ENCODE measurements at regions not wholly inside any gene's neighbourhood (a gene's known extent, or its start where the extent isn't known, plus 50 kb on each side); places are given as distances from the start of the nearest gene placed in this dataset.
"Not testable (repeated sequence)": the region's sequence is repeated elsewhere in the genome, so short reads cannot be mapped to it uniquely, and the experiment has no call there.

- POLR2A ChIA-PET; H3K36me3 ChIP-seq (ENCODE audit: control insufficient read depth in 4 of 4, insufficient read depth in 4 of 4, low read length in 3 of 4); CTCF ChIA-PET: not testable (repeated sequence)
Observed at GRCh38 chr16:29235836-29236370, 170.6 kb downstream of the NPIPB11 start.

GRCh38 chr16:29234536-29235275 lies 171.8 kb downstream of the NPIPB11 start:
- H3K36me3 ChIP-seq (ENCODE audit: control insufficient read depth in 4 of 4, insufficient read depth in 4 of 4, low read length in 3 of 4); DNase-seq; H3K4me3 ChIP-seq (ENCODE audit: control insufficient read depth in 1 of 7, extremely low read depth in 1 of 7, insufficient read depth in 4 of 7, low read depth in 2 of 7, low read length in 6 of 7); CTCF ChIA-PET; H3K9me3 ChIP-seq (ENCODE audit: control extremely low read depth in 1 of 5, control insufficient read depth in 4 of 5, insufficient read depth in 2 of 5, low read depth in 1 of 5, low read length in 4 of 5); H3K4me1 ChIP-seq (ENCODE audit: control extremely low read depth in 1 of 4, control insufficient read depth in 4 of 4, insufficient read depth in 4 of 4, low read length in 3 of 4); H3K27ac ChIP-seq (ENCODE audit: insufficient read depth in 1 of 2, low read depth in 1 of 2, low read length in 2 of 2, poor library complexity in 1 of 2, severe bottlenecking in 2 of 2); POLR2A ChIA-PET; H3K27me3 ChIP-seq (replicated peaks in 2 of 5; ENCODE audit: control insufficient read depth in 4 of 5, insufficient read depth in 5 of 5, low read length in 4 of 5): not testable (repeated sequence)
- WGBS (ENCODE audit: insufficient coverage), result 91% methylated on average over 17 of the region's 21 CpGs

More at GRCh38 chr16:29235836-29236370, 170.6 kb downstream of the NPIPB11 start:
- not testable (repeated sequence) for H3K4me3 ChIP-seq (ENCODE audit: control insufficient read depth in 1 of 7, extremely low read depth in 1 of 7, insufficient read depth in 4 of 7, low read depth in 2 of 7, low read length in 6 of 7); H3K27ac ChIP-seq (ENCODE audit: insufficient read depth in 1 of 2, low read depth in 1 of 2, low read length in 2 of 2, poor library complexity in 1 of 2, severe bottlenecking in 2 of 2); H3K27me3 ChIP-seq (replicated peaks in 2 of 5; ENCODE audit: control insufficient read depth in 4 of 5, insufficient read depth in 5 of 5, low read length in 4 of 5); H3K4me1 ChIP-seq (ENCODE audit: control extremely low read depth in 1 of 4, control insufficient read depth in 4 of 4, insufficient read depth in 4 of 4, low read length in 3 of 4); H3K9me3 ChIP-seq (ENCODE audit: control extremely low read depth in 1 of 5, control insufficient read depth in 4 of 5, insufficient read depth in 2 of 5, low read depth in 1 of 5, low read length in 4 of 5); DNase-seq
- WGBS (ENCODE audit: insufficient coverage), result 97% methylated on average over 12 of the region's 16 CpGs

DNA sequence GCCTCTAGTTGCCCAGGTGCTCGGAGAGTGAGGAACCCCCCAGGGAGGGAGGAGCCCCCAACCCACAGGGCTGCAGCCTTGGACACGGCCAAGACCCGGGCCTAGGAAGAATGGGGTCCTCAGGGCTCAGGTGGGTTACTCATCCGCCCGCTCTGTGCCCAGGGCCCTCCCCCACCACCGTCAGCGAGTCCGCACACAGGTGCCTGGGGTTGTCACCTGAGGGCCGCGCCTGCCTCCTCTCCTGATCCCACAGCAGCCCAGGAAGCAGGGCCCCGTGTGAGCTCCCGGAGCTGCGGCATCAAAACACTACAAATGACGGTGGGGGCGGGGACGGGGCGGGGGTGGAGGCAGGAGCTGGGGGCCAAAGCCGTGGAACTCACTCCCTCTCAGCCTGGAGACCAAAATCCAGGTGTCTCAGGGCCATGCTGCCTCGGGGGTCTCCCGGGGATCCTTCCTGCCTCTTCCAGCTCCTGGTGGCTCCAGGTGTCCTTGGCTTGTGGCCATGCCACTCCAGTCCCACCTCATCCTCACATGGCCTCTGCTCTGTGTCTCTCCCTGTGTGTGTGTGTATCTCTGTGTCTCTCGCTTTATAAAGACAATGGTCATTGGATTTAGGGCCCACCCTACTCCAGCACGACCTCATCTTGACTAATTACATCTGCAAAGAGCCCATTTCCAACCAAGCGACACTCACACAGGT lies 172.7 kb downstream of the NPIPB11 start:
- DNase-seq; H3K9me3 ChIP-seq (ENCODE audit: control extremely low read depth in 1 of 5, control insufficient read depth in 4 of 5, insufficient read depth in 2 of 5, low read depth in 1 of 5, low read length in 4 of 5); CTCF ChIA-PET; H3K27me3 ChIP-seq (replicated peaks in 2 of 5; ENCODE audit: control insufficient read depth in 4 of 5, insufficient read depth in 5 of 5, low read length in 4 of 5); POLR2A ChIA-PET; H3K36me3 ChIP-seq (ENCODE audit: control insufficient read depth in 4 of 4, insufficient read depth in 4 of 4, low read length in 3 of 4); H3K4me3 ChIP-seq (ENCODE audit: control insufficient read depth in 1 of 7, extremely low read depth in 1 of 7, insufficient read depth in 4 of 7, low read depth in 2 of 7, low read length in 6 of 7); H3K27ac ChIP-seq (ENCODE audit: insufficient read depth in 1 of 2, low read depth in 1 of 2, low read length in 2 of 2, poor library complexity in 1 of 2, severe bottlenecking in 2 of 2); H3K4me1 ChIP-seq (ENCODE audit: control extremely low read depth in 1 of 4, control insufficient read depth in 4 of 4, insufficient read depth in 4 of 4, low read length in 3 of 4): not testable (repeated sequence)
- WGBS (ENCODE audit: insufficient coverage), result 94% methylated on average over 10 of the region's 23 CpGs

DNA sequence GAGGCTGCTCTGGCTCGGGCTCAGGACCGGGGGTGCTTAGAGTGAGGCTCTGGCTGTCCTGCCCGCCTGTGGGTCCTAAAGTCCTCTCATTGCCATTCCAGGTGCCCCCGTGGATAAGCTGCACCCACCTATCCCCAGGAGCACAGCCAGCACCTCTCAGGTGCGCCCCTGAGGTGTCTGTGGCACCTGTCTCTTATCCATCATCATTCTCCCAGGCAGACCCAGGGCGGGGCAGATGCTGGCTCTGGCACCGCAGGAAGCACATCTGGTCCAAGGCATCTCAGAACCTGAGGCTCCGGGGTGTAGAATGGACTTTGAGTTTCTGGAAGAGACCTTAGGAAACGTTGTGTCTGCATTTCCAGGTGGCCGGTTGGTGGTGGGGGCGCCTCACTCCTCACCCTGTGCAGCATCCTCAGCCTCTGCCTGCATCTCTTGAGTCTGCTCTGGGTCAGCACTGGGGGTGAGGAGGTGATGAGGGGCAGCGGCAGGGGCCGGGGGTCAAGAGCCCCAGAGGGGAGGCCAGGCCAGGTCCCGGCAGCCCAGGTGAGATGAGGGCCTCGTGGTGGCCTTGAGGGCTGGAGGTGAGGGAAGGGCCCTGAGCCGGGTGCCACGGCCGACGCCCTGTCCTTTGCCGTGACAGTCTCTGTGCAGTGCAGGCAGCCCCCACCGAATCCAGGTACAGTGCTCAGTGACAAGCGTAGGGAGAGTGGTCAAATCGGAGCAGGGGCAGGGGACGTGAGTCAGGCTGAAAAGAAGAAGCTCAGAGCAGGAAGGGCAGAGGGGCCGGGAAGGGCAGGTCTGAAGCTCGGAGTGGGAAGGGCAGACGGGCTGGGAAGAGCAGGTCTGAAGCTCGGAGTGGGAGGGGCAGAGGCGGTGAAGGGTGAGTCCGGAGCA lies 173.5 kb downstream of the NPIPB11 start:
- no peak for DNase-seq
- H3K36me3 ChIP-seq (ENCODE audit: control insufficient read depth in 4 of 4, insufficient read depth in 4 of 4, low read length in 3 of 4), result peaks cover 0 to 4% (median 0%) of the 10 kb centered on the region in 4 experiments
- ChIA-PET POLR2A (no interaction called here), CTCF (no interaction called here)
- H3K27me3 ChIP-seq (replicated peaks in 2 of 5; ENCODE audit: control insufficient read depth in 4 of 5, insufficient read depth in 5 of 5, low read length in 4 of 5), result no peaks in the 10 kb centered on the region
- no peak overlapping the region for H3K27ac ChIP-seq (ENCODE audit: insufficient read depth in 1 of 2, low read depth in 1 of 2, low read length in 2 of 2, poor library complexity in 1 of 2, severe bottlenecking in 2 of 2)
- no peaks in the 10 kb centered on the region for H3K4me1 ChIP-seq (ENCODE audit: control extremely low read depth in 1 of 4, control insufficient read depth in 4 of 4, insufficient read depth in 4 of 4, low read length in 3 of 4)
- no peaks in the 10 kb centered on the region for H3K9me3 ChIP-seq (ENCODE audit: control extremely low read depth in 1 of 5, control insufficient read depth in 4 of 5, insufficient read depth in 2 of 5, low read depth in 1 of 5, low read length in 4 of 5)
- 96% methylated on average over 24 of the region's 30 CpGs for WGBS (ENCODE audit: insufficient coverage)
- H3K4me3 ChIP-seq (ENCODE audit: control insufficient read depth in 1 of 7, extremely low read depth in 1 of 7, insufficient read depth in 4 of 7, low read depth in 2 of 7, low read length in 6 of 7), result no peak overlapping the region

DNA sequence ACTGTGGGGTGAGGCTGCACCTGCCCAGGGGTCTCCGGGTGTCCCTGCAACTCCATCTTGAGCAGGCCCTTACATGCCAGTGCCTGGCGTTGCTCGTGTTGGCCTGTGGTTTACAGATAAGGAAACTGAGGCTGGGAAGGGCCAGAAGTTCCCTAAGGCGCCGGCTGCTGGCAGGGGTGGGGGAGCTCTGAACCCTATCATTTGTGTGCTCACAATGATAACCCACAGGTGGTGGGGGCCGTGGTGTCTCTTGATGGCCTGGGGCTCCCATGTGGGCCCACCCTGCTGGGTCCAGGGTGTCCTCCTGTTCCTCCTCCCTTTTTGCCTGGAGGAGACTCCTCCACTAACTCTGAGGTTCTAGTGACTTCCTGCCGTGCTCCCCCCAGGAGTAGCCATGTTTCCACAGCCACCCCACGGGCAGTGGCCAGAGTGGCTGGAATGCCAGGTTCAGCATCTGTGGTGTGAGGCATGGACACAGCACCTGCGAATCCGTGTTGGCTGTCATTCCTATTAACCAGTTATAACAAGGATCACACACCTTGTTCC lies 174.3 kb downstream of the NPIPB11 start:
- CTCF ChIA-PET; H3K36me3 ChIP-seq (ENCODE audit: control insufficient read depth in 4 of 4, insufficient read depth in 4 of 4, low read length in 3 of 4); H3K27me3 ChIP-seq (replicated peaks in 2 of 5; ENCODE audit: control insufficient read depth in 4 of 5, insufficient read depth in 5 of 5, low read length in 4 of 5); H3K4me3 ChIP-seq (ENCODE audit: control insufficient read depth in 1 of 7, extremely low read depth in 1 of 7, insufficient read depth in 4 of 7, low read depth in 2 of 7, low read length in 6 of 7); POLR2A ChIA-PET; DNase-seq; H3K4me1 ChIP-seq (ENCODE audit: control extremely low read depth in 1 of 4, control insufficient read depth in 4 of 4, insufficient read depth in 4 of 4, low read length in 3 of 4); H3K27ac ChIP-seq (ENCODE audit: insufficient read depth in 1 of 2, low read depth in 1 of 2, low read length in 2 of 2, poor library complexity in 1 of 2, severe bottlenecking in 2 of 2); H3K9me3 ChIP-seq (ENCODE audit: control extremely low read depth in 1 of 5, control insufficient read depth in 4 of 5, insufficient read depth in 2 of 5, low read depth in 1 of 5, low read length in 4 of 5): not testable (repeated sequence)
- WGBS (ENCODE audit: insufficient coverage), result 99% methylated on average over 8 of the region's 10 CpGs

GRCh38 chr16:29231244-29231643 lies 175.3 kb downstream of the NPIPB11 start:
- Histone ChIP-seq H3K36me3 (ENCODE audit: control insufficient read depth in 4 of 4, insufficient read depth in 4 of 4, low read length in 3 of 4) (peaks cover 0 to 4% (median 0%) of the 10 kb centered on the region in 4 experiments), H3K4me1 (ENCODE audit: control extremely low read depth in 1 of 4, control insufficient read depth in 4 of 4, insufficient read depth in 4 of 4, low read length in 3 of 4) (peaks cover 0 to 2% (median 0%) of the 10 kb centered on the region in 4 experiments), H3K27me3 (replicated peaks in 2 of 5; ENCODE audit: control insufficient read depth in 4 of 5, insufficient read depth in 5 of 5, low read length in 4 of 5) (no peaks in the 10 kb centered on the region), H3K9me3 (ENCODE audit: control extremely low read depth in 1 of 5, control insufficient read depth in 4 of 5, insufficient read depth in 2 of 5, low read depth in 1 of 5, low read length in 4 of 5) (no peaks in the 10 kb centered on the region), H3K27ac (ENCODE audit: insufficient read depth in 1 of 2, low read depth in 1 of 2, low read length in 2 of 2, poor library complexity in 1 of 2, severe bottlenecking in 2 of 2) (no peak overlapping the region), H3K4me3 (ENCODE audit: control insufficient read depth in 1 of 7, extremely low read depth in 1 of 7, insufficient read depth in 4 of 7, low read depth in 2 of 7, low read length in 6 of 7) (no peak overlapping the region)
- 93% methylated on average over 18 of the region's 18 CpGs for WGBS (ENCODE audit: insufficient coverage)
- DNase-seq, result no peak
- POLR2A ChIA-PET, result no interaction called here
- CTCF ChIA-PET, result no interaction called here

Data from common myeloid progenitor, CD34-positive (primary cell).